Peyer's patch (tissue), 4 donors: ENCODE measurements at regions not wholly inside any gene's neighbourhood (a gene's known extent, or its start where the extent isn't known, plus 50 kb on each side); places are given as distances from the start of the nearest gene placed in this dataset.

Experiments used
- CTCF ChIP-seq, 6 experiments: fragments of 450-650 bp in 4 of 6; fragments of 200-600 bp in 2 of 6; sonication (generic) in 1 of 6; IDR thresholded peaks; one replicate each; pipeline ENCODE4 v1.5.1; 2017 to 2019; ENCODE audit warnings: antibody characterized with exemption in 6 of 6, mild to moderate bottlenecking in 3 of 6, moderate library complexity in 1 of 6
- POLR2A ChIP-seq, 2 donors: fragments of 450-650 bp; IDR thresholded peaks; one replicate each; pipeline ENCODE4 v1.5.1; 2017; ENCODE audit warnings: antibody characterized with exemption in 2 of 2, mild to moderate bottlenecking in 2 of 2, moderate library complexity in 2 of 2

- TF ChIP-seq POLR2A (IDR thresholded peaks at IDR 0.05) (no peak), CTCF (IDR thresholded peaks at IDR 0.05) (no peak)
Observed at GRCh38 chr6:22833191-22833590, 263.8 kb downstream of the HDGFL1 start.
